SHP77 treated with DMSO at 0.1 percent for 48 hours (cell line): ENCODE measurements at regions not wholly inside any gene's neighbourhood (a gene's known extent, or its start where the extent isn't known, plus 50 kb on each side); places are given as distances from the start of the nearest gene placed in this dataset.
A peak's percentile ranks its signal among the peaks of the same experiment; 100 is the strongest.
"Not testable (repeated sequence)": the region's sequence is repeated elsewhere in the genome, so short reads cannot be mapped to it uniquely, and the experiment has no call there.

Source experiments
- DNase-seq: peaks from one replicate; lab custom pipeline; 2025; lab: John Stamatoyannopoulos, UW

GRCh38 chr16:26595199-26595598, 471.5 kb upstream of the C16orf82 start:
- no peak for DNase-seq

- DNase-seq: not testable (repeated sequence)
These were observed 470.7 kb upstream of the C16orf82 start for GRCh38 chr16:26596033-26596432.

GRCh38 chr16:26598061-26598460, 468.7 kb upstream of the C16orf82 start:
- no peak for DNase-seq

- no peak for DNase-seq
These were observed 467.5 kb upstream of the C16orf82 start for GRCh38 chr16:26598998-26599784.

GRCh38 chr16:26599785-26600104, 467.0 kb upstream of the C16orf82 start:
- no peak for DNase-seq

- no peak for DNase-seq
These were observed 465.4 kb upstream of the C16orf82 start for GRCh38 chr16:26601335-26601734.

- DNase-seq: peak; percentile 81
These were observed 461.0 kb upstream of the C16orf82 start for GRCh38 chr16:26605626-26606271.

GRCh38 chr16:26606381-26607150, 460.2 kb upstream of the C16orf82 start:
- DNase-seq: no peak

- no peak for DNase-seq
These were observed 452.4 kb upstream of the C16orf82 start for GRCh38 chr16:26614237-26614841.

- no peak for DNase-seq
These were observed 443.3 kb upstream of the C16orf82 start for GRCh38 chr16:26623442-26623841.

GRCh38 chr16:26627958-26628357, 438.8 kb upstream of the C16orf82 start:
- no peak for DNase-seq

GRCh38 chr16:26631365-26631764, 435.4 kb upstream of the C16orf82 start:
- DNase-seq: not testable (repeated sequence)

- DNase-seq: no peak
These were observed 424.6 kb upstream of the C16orf82 start for GRCh38 chr16:26642047-26642664.

- no peak for DNase-seq
These were observed 423.2 kb upstream of the C16orf82 start for GRCh38 chr16:26643519-26643918.

GRCh38 chr16:26644912-26645543, 421.7 kb upstream of the C16orf82 start:
- no peak for DNase-seq

- no peak for DNase-seq
These were observed 421.1 kb upstream of the C16orf82 start for GRCh38 chr16:26645614-26646013.

- no peak for DNase-seq
These were observed 418.9 kb upstream of the C16orf82 start for GRCh38 chr16:26647870-26648269.

- DNase-seq: no peak
These were observed 417.9 kb upstream of the C16orf82 start for GRCh38 chr16:26648851-26649250.

GRCh38 chr16:26649381-26650045, 417.2 kb upstream of the C16orf82 start:
- DNase-seq: peak; percentile 36

- no peak for DNase-seq
These were observed 415.3 kb upstream of the C16orf82 start for GRCh38 chr16:26651464-26651863.

- DNase-seq: no peak
These were observed 414.8 kb upstream of the C16orf82 start for GRCh38 chr16:26651884-26652283.
